GM18519 (cell line): ENCODE measurements at regions not wholly inside any gene's neighbourhood (a gene's known extent, or its start where the extent isn't known, plus 50 kb on each side); places are given as distances from the start of the nearest gene placed in this dataset.

Source experiments
- ATAC-seq: cut with Tn5 transposase; IDR thresholded peaks from one replicate; pipeline ENCODE4 v1.9.1; 2021; ENCODE audit warnings: mild to moderate bottlenecking, moderate library complexity; ENCODE audit not compliant: unreplicated experiment, low FRiP score

- no peak for ATAC-seq
Observed at GRCh38 chr3:177523067-177523675, 325.9 kb upstream of the TBL1XR1 start.

- ATAC-seq, result no peak
Observed at GRCh38 chr3:177523872-177524438, 326.7 kb upstream of the TBL1XR1 start.

- no peak for ATAC-seq
Observed at GRCh38 chr3:177524742-177525141, 327.5 kb upstream of the TBL1XR1 start.

DNA sequence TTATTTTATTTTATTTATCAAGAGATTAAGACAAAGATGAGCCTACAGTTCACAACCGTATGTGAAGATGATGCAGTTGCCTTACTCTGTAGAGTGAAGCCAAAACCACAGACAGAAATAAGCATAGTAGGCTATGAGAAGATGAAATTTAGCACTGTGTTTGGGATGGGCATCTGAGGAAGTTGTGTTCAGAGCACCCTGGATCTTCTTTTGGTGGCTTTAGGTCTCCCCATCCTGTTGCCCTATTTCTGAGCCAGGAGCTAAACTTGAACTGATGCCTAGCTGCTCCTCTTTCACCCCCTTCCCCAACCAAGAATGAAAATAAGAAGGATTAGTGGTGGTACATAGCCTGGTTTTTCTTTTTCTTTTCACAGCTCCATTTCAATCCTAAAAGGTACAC, 328.1 kb upstream of the TBL1XR1 start:
- ATAC-seq, result no peak

- no peak for ATAC-seq
Observed at GRCh38 chr3:177525987-177526712, 328.9 kb upstream of the TBL1XR1 start.

GRCh38 chr3:177527182-177527581, 329.9 kb upstream of the TBL1XR1 start:
- ATAC-seq, result no peak

DNA sequence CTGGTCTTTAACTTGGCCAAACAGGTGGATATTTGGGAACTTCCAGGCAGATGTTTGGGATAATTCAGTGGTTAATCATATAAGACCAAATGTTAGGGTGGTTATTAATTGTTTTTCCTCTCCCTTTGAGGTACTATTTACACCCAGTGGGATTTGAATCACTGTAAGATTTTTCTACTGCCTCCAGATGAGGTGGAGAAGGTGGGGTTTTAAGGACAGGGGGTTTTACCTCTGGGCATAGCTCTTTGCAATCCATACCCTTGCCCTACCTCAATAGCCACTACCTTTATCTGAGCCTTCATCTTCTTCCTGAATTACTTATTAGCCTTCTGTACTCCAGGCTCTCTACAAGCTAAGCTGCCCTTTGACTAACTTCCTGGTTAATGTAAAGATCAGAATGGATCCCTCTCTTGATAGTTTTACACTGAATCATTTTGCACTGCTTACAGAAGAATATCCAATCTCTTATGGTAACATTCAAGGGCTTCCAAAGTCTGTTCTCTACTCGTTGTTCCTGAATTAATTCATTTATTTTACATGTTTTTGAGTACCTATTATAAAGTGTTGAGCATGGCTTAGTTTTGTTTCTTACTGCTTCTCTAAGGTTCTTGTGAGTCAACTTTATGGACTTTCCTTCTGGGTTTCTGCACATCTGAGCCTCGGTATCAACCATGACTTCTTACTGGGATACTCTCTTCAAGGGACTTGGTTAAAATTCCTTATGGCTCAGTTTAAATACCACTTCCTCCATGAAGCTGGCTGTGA, 331.2 kb upstream of the TBL1XR1 start:
- ATAC-seq, result no peak

DNA sequence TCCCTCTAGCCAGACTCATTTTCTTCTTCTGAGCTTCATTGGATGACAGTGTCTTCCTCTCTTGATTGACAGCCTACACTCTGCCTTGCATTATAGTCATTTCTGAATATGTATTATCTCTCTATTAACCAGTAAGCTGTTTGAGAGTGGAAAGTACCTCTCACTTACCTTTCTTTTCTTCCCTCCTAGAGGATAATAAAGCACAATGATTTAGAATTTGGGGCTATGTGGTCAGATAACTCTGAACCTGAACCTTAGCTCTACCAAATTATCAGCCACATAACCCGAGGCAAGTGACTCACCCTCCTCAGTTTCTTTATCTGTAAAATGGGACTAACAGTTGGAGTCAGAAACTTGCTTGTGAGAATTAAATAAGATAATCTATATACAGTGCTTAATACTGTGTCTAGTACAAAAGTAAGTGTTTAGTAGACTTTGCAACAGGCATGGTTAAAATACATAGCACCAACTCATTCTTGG, 331.8 kb upstream of the TBL1XR1 start:
- no peak for ATAC-seq

GRCh38 chr3:177529716-177530335, 332.5 kb upstream of the TBL1XR1 start:
- no peak for ATAC-seq

GRCh38 chr3:177530908-177531307, 333.6 kb upstream of the TBL1XR1 start:
- ATAC-seq, result no peak

- no peak for ATAC-seq
Observed at GRCh38 chr3:177536873-177537272, 339.6 kb upstream of the TBL1XR1 start.

- ATAC-seq, result no peak
Observed at GRCh38 chr3:177537612-177538011, 340.3 kb upstream of the TBL1XR1 start.

DNA sequence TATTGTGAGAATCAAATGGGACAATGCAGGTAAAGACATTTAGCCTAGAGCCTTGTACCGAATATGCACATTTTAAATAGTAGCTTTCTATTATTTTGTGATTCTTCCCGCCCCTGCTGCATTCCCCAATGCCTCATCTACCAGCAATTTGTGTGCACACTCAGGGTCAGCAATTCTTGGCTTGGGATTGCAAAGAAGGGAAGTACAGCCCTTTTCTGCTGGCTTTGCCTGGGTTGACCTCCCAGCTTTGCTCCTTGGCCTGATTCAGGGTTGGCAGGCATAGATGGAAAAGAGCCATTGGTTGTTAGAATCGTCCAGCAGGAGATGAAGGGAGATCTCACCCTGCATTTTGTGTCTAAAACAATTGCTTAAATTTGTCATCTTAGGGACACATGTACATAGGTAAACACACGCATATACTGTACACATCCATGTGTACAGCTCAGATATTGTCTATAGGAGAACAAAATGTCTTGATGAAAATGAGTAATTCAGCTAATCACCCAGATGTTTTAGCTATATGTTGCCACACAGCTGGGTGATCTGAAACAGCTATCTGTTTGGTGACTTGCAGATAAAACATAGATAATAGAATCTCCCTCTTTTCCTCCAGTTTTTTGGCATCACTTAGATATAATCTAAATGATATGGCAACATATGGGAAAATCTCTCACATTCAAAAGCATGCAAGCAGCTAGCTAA, 340.9 kb upstream of the TBL1XR1 start:
- no peak for ATAC-seq

GRCh38 chr3:177538750-177539730, 341.8 kb upstream of the TBL1XR1 start:
- peak; percentile 91 for ATAC-seq

DNA sequence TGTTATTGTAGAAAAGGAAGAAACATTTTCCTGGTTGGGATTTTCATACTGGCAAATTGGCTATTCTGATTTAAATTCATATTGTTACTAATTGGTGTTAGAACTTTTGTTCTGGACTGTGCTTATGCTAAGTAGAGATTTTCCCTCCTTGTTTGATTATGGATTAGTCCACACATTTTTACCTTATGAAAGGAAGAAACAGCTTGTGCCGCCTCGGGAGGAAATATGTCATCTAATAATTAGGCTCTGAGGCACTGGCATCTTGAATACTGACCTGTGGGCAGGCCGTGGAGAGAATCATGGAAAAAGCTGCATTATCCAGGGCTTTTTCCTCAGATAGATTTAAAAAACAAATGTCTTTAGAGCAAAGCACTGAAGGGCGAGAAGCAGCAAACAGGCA, 344.3 kb upstream of the TBL1XR1 start:
- ATAC-seq, result no peak

DNA sequence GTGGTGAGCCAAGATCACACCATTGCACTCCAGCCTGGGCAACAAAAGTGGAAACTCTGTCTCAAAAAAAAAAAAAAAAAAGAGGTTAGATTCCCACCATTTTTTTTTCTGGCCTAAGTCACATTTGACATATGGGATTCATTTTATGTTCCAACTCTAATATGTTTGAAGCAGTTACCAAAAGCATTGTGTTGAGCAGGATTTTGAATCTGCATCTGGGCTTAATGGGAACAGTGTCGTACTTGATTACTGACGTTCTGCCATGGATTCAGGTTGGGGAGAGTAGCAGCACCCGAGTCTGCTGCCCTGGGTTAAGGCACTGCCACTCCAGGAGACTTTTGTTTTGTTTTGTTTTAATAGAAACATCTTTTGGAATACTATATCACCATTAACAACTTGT, 348.7 kb upstream of the TBL1XR1 start:
- ATAC-seq, result no peak

GRCh38 chr3:177547711-177548350, 350.5 kb upstream of the TBL1XR1 start:
- no peak for ATAC-seq

DNA sequence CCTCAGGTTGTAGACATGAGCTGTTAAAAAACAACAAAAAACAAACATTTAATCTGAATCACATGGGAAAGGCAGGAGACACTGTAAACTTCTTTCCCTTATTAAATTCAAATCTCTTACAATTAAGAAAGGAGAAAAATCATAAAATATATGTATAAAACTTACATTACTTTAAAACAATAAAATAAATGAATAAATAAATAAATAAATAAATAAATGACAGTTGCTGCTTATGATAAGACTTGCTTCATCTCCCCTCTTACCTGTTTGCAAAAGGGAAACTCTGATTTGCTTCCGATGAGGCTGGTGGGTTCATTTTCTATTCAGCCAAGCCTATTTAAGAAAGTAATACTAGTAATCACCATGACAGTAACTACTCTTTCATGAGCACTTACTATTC, 353.4 kb upstream of the TBL1XR1 start:
- ATAC-seq, result no peak
